MM.1S (cell line): ENCODE measurements at regions not wholly inside any gene's neighbourhood (a gene's known extent, or its start where the extent isn't known, plus 50 kb on each side); places are given as distances from the start of the nearest gene placed in this dataset.

Source experiments
- DNase-seq: peaks from one replicate; pipeline ENCODE4 v3.0.0-alpha.2; 2015
- H2AFZ ChIP-seq: fragments of 300-600 bp; sonication (generic); 2 replicates; pipeline ENCODE4 v1.6.0; 2016; ENCODE audit warnings: antibody characterized with exemption, low read length
- H3F3A ChIP-seq: fragments of 300-600 bp; sonication (generic); 2 replicates; pipeline ENCODE4 v1.6.1; 2016; ENCODE audit warnings: mild to moderate bottlenecking, antibody characterized with exemption, low read length, moderate library complexity, mixed read lengths; ENCODE audit not compliant: insufficient read depth
- H3K27ac ChIP-seq: fragments of 300-600 bp; sonication (generic); 2 replicates; pipeline ENCODE4 v1.5.1; 2016; ENCODE audit warnings: mild to moderate bottlenecking, low read length
- H3K27me3 ChIP-seq: fragments of 300-600 bp; sonication (generic); replicated peaks from 2 replicates; pipeline ENCODE4 v1.6.0; 2016; ENCODE audit warnings: low read length; ENCODE audit not compliant: insufficient read depth
- H3K36me3 ChIP-seq: fragments of 300-600 bp; sonication (generic); replicated peaks from 2 replicates; pipeline ENCODE4 v1.6.1; 2016; ENCODE audit warnings: mild to moderate bottlenecking, low read length, mixed read lengths; ENCODE audit not compliant: insufficient read depth
- H3K4me1 ChIP-seq: fragments of 300-600 bp; sonication (generic); 2 replicates; pipeline ENCODE4 v1.6.1; 2016; ENCODE audit warnings: low read length, mixed read lengths
- H3K4me2 ChIP-seq: fragments of 300-600 bp; sonication (generic); 2 replicates; pipeline ENCODE4 v1.6.0; 2016; ENCODE audit warnings: low read depth, low read length
- H3K4me3 ChIP-seq: fragments of 300-600 bp; sonication (generic); 2 replicates; pipeline ENCODE4 v1.5.1; 2016; ENCODE audit warnings: low read length, mixed read lengths
- H3K79me2 ChIP-seq: fragments of 300-600 bp; sonication (generic); 2 replicates; pipeline ENCODE4 v1.6.1; 2016; ENCODE audit warnings: mixed run types, low read length, mixed read lengths
- H3K9ac ChIP-seq: fragments of 300-600 bp; sonication (generic); 2 replicates; pipeline ENCODE4 v1.6.1; 2016; ENCODE audit warnings: low read length, mixed read lengths
- H3K9me2 ChIP-seq: fragments of 300-600 bp; sonication (generic); replicated peaks from 2 replicates; pipeline ENCODE4 v1.6.1; 2016; ENCODE audit warnings: mild to moderate bottlenecking, low read length, mixed read lengths; ENCODE audit not compliant: insufficient read depth
- H3K9me3 ChIP-seq: fragments of 300-600 bp; sonication (generic); replicated peaks from 2 replicates; pipeline ENCODE4 v1.6.1; 2016; ENCODE audit warnings: mild to moderate bottlenecking, low read length, mixed read lengths; ENCODE audit not compliant: insufficient read depth
- H4K20me1 ChIP-seq: fragments of 300-600 bp; sonication (generic); 2 replicates; pipeline ENCODE4 v1.6.1; 2016; ENCODE audit warnings: mild to moderate bottlenecking, low read length, moderate library complexity, mixed read lengths; ENCODE audit not compliant: insufficient read depth
- CTCF ChIP-seq: fragments of 300-600 bp; sonication (generic); IDR thresholded peaks from 2 replicates; pipeline ENCODE4 v1.5.1; 2016; ENCODE audit warnings: antibody characterized with exemption, low read length, mixed read lengths
- EZH2 ChIP-seq: fragments of 300-600 bp; sonication (generic); optimal IDR thresholded peaks from 2 replicates; pipeline ENCODE3; 2017; ENCODE audit warnings: low read depth, mild to moderate bottlenecking, antibody characterized with exemption, low read length, mixed read lengths
- EZH2phosphoT487 ChIP-seq: fragments of 300-600 bp; sonication (generic); IDR thresholded peaks from 2 replicates; pipeline ENCODE4 v1.6.1; 2018; ENCODE audit warnings: antibody characterized with exemption, low read length

GRCh38 chr13:105796081-105796480 is 739.4 kb downstream of the EFNB2 start:
- Histone ChIP-seq H3K9me2 (no peaks in the 10 kb centered on the region), H4K20me1 (no peaks in the 10 kb centered on the region), H3K4me1 (no peaks in the 10 kb centered on the region), H2AFZ (no peak overlapping the region), H3K36me3 (no peaks in the 10 kb centered on the region), H3K9me3 (no peaks in the 10 kb centered on the region), H3K4me2 (no peak overlapping the region), H3K9ac (no peak overlapping the region), H3K79me2 (no peaks in the 10 kb centered on the region), H3K27ac (no peak overlapping the region), H3F3A (no peaks in the 10 kb centered on the region), H3K27me3 (no peaks in the 10 kb centered on the region), H3K4me3 (no peak overlapping the region)
- no peak for DNase-seq
- TF ChIP-seq CTCF (no peak), EZH2phosphoT487 (no peak), EZH2 (no peak)

GRCh38 chr13:105790923-105791322 is 744.5 kb downstream of the EFNB2 start:
- H3K4me2 ChIP-seq, result no peak overlapping the region
- no peak overlapping the region for H3K27ac ChIP-seq
- no peaks in the 10 kb centered on the region for H3K27me3 ChIP-seq
- H3K79me2 ChIP-seq, result no peaks in the 10 kb centered on the region
- H3K4me3 ChIP-seq, result no peak overlapping the region
- no peaks in the 10 kb centered on the region for H4K20me1 ChIP-seq
- H2AFZ ChIP-seq, result no peak overlapping the region
- no peak for DNase-seq
- H3K9me2 ChIP-seq, result no peaks in the 10 kb centered on the region
- no peaks in the 10 kb centered on the region for H3F3A ChIP-seq
- no peak for TF ChIP-seq EZH2
- no peak for TF ChIP-seq EZH2phosphoT487
- no peak for TF ChIP-seq CTCF
- no peak overlapping the region for H3K9ac ChIP-seq
- no peaks in the 10 kb centered on the region for H3K4me1 ChIP-seq
- H3K36me3 ChIP-seq, result no peaks in the 10 kb centered on the region
- no peaks in the 10 kb centered on the region for H3K9me3 ChIP-seq

GRCh38 chr13:105788530-105788929 is 746.9 kb downstream of the EFNB2 start:
- Histone ChIP-seq H3K9ac (no peak overlapping the region), H3K79me2 (no peaks in the 10 kb centered on the region), H2AFZ (no peak overlapping the region), H3K4me1 (no peaks in the 10 kb centered on the region), H3F3A (no peaks in the 10 kb centered on the region), H3K9me3 (no peaks in the 10 kb centered on the region), H4K20me1 (no peaks in the 10 kb centered on the region), H3K27me3 (no peaks in the 10 kb centered on the region), H3K27ac (no peak overlapping the region), H3K36me3 (no peaks in the 10 kb centered on the region), H3K4me2 (no peak overlapping the region), H3K9me2 (no peaks in the 10 kb centered on the region), H3K4me3 (no peak overlapping the region)
- DNase-seq, result no peak
- TF ChIP-seq CTCF (no peak), EZH2phosphoT487 (no peak), EZH2 (no peak)

GRCh38 chr13:105787632-105788031 is 747.8 kb downstream of the EFNB2 start:
- H2AFZ ChIP-seq, result no peak overlapping the region
- no peaks in the 10 kb centered on the region for H3K9me2 ChIP-seq
- no peak overlapping the region for H3K4me3 ChIP-seq
- no peak for DNase-seq
- H3K4me1 ChIP-seq, result no peaks in the 10 kb centered on the region
- H3K4me2 ChIP-seq, result no peak overlapping the region
- H3K27ac ChIP-seq, result no peak overlapping the region
- H4K20me1 ChIP-seq, result no peaks in the 10 kb centered on the region
- TF ChIP-seq EZH2 (no peak), CTCF (no peak), EZH2phosphoT487 (no peak)
- no peak overlapping the region for H3K9ac ChIP-seq
- no peaks in the 10 kb centered on the region for H3F3A ChIP-seq
- no peaks in the 10 kb centered on the region for H3K9me3 ChIP-seq
- H3K36me3 ChIP-seq, result no peaks in the 10 kb centered on the region
- no peaks in the 10 kb centered on the region for H3K27me3 ChIP-seq
- H3K79me2 ChIP-seq, result no peaks in the 10 kb centered on the region
